ENCODE measurements at regions not wholly inside any gene's neighbourhood (a gene's known extent, or its start where the extent isn't known, plus 50 kb on each side); places are given as distances from the start of the nearest gene placed in this dataset.

DNA sequence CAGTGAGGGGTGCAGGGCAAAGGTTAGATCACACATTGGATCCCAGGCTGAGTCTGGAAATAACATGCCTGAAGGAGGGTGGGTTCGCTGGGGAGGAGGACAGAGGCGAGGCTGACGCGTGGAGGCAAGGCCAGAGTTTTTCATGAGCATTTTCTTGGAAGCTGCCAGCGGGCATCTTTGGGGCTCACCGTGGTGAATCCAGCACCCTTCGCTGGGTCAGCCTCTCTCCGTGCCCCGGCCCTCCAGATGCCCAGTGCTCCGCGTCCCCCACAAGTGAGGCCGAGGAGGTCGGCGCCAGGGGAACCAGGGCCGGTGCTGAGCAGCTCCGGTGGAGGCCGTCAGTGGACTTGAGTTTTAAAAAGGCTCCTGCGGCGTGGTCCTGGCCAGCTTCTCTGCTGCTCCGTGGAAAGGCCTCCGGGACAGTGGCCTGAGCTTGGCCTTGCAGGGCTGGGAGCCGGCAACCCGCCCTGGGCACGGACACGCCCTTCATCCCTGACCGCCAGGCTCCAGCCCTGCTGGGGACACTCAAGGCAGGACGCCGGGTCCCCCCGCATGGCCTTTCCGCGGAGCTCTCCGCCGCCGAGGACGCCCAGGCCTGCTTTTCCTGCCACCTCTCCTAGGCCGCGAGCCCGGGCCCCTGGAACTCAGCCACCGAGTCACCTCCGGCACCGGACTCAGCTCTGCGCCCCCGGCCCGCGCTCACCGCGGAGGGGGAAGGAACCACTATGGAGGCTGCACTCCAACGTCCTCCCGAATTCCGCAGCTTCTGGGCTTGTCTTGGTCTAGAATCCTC lies 114.3 kb downstream of the THBS2 start:
- Mint-ChIP-seq H3K36me3 (ENCODE audit: insufficient read depth, unreplicated experiment) (no peaks in the 10 kb centered on the region), H3K4me1 (ENCODE audit: low read depth, unreplicated experiment) (no peaks in the 10 kb centered on the region), H3K9me3 (ENCODE audit: unreplicated experiment) (peaks cover 1% of the 10 kb centered on the region), H3K27me3 (ENCODE audit: insufficient read depth, unreplicated experiment) (peaks cover 9% of the 10 kb centered on the region), H3K27ac (ENCODE audit: unreplicated experiment) (no peak overlapping the region), H3K4me3 (ENCODE audit: unreplicated experiment) (no peak overlapping the region)
- DNase-seq = no peak
- H3K36me3 ChIP-seq (ENCODE audit: control insufficient read depth, insufficient read depth, low read length) = no peaks in the 10 kb centered on the region
- no peaks in the 10 kb centered on the region for H3K9me3 ChIP-seq
- no peak overlapping the region for H3K4me3 ChIP-seq (ENCODE audit: low read depth, low read length)
- intact Hi-C loops (cut with micrococcal nuclease; ENCODE audit: unreplicated experiment) = no loop called here
- TF ChIP-seq, protein P1, sequence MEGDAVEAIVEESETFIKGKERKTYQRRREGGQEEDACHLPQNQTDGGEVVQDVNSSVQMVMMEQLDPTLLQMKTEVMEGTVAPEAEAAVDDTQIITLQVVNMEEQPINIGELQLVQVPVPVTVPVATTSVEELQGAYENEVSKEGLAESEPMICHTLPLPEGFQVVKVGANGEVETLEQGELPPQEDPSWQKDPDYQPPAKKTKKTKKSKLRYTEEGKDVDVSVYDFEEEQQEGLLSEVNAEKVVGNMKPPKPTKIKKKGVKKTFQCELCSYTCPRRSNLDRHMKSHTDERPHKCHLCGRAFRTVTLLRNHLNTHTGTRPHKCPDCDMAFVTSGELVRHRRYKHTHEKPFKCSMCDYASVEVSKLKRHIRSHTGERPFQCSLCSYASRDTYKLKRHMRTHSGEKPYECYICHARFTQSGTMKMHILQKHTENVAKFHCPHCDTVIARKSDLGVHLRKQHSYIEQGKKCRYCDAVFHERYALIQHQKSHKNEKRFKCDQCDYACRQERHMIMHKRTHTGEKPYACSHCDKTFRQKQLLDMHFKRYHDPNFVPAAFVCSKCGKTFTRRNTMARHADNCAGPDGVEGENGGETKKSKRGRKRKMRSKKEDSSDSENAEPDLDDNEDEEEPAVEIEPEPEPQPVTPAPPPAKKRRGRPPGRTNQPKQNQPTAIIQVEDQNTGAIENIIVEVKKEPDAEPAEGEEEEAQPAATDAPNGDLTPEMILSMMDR (IDR thresholded peaks at IDR 0.05; ENCODE audit: insufficient read depth in 1 of 2, low read depth in 1 of 2, low read length in 1 of 2, severe bottlenecking in 1 of 2, unreplicated experiment in 1 of 2) = no peak
- H3K4me1 ChIP-seq = no peaks in the 10 kb centered on the region
- ChIA-PET POLR2A (no interaction called here), CTCF (no interaction called here)
- BruUV-seq (replicated peaks) = no TSS peak
- no peaks in the 10 kb centered on the region for H3K27me3 ChIP-seq (replicated peaks; ENCODE audit: control insufficient read depth, insufficient read depth, low read length)

GRCh38 chr6:169132352-169132940 lies 121.2 kb downstream of the THBS2 start:
- POLR2A ChIA-PET = no interaction called here
- H3K36me3 Mint-ChIP-seq (ENCODE audit: insufficient read depth, unreplicated experiment) = no peaks in the 10 kb centered on the region
- no peak overlapping the region for H3K4me3 ChIP-seq (ENCODE audit: low read depth, low read length)
- H3K4me1 Mint-ChIP-seq (ENCODE audit: low read depth, unreplicated experiment) = no peaks in the 10 kb centered on the region
- H3K4me1 ChIP-seq = no peaks in the 10 kb centered on the region
- H3K27ac Mint-ChIP-seq (ENCODE audit: unreplicated experiment) = no peak overlapping the region
- no TSS peak for BruUV-seq (replicated peaks)
- H3K27me3 ChIP-seq (replicated peaks; ENCODE audit: control insufficient read depth, insufficient read depth, low read length) = no peaks in the 10 kb centered on the region
- intact Hi-C loops (cut with micrococcal nuclease; ENCODE audit: unreplicated experiment) = no loop called here
- no peaks in the 10 kb centered on the region for H3K36me3 ChIP-seq (ENCODE audit: control insufficient read depth, insufficient read depth, low read length)
- no peaks in the 10 kb centered on the region for H3K9me3 ChIP-seq
- TF ChIP-seq, protein P1 (IDR thresholded peaks at IDR 0.05; ENCODE audit: insufficient read depth in 1 of 2, low read depth in 1 of 2, low read length in 1 of 2, severe bottlenecking in 1 of 2, unreplicated experiment in 1 of 2) = no peak
- DNase-seq = no peak
- H3K27me3 Mint-ChIP-seq (ENCODE audit: insufficient read depth, unreplicated experiment) = peaks cover 5% of the 10 kb centered on the region
- CTCF ChIA-PET = no interaction called here
- no peak overlapping the region for H3K4me3 Mint-ChIP-seq (ENCODE audit: unreplicated experiment)
- peaks cover 12% of the 10 kb centered on the region for H3K9me3 Mint-ChIP-seq (ENCODE audit: unreplicated experiment)

GRCh38 chr6:169131390-169131789 lies 122.3 kb downstream of the THBS2 start:
- Histone ChIP-seq H3K36me3 (ENCODE audit: control insufficient read depth, insufficient read depth, low read length) (no peaks in the 10 kb centered on the region), H3K27me3 (replicated peaks; ENCODE audit: control insufficient read depth, insufficient read depth, low read length) (no peaks in the 10 kb centered on the region), H3K4me3 (ENCODE audit: low read depth, low read length) (no peak overlapping the region), H3K4me1 (no peaks in the 10 kb centered on the region), H3K9me3 (no peaks in the 10 kb centered on the region)
- intact Hi-C loops (cut with micrococcal nuclease; ENCODE audit: unreplicated experiment) = no loop called here
- Mint-ChIP-seq H3K4me1 (ENCODE audit: low read depth, unreplicated experiment) (no peaks in the 10 kb centered on the region), H3K4me3 (ENCODE audit: unreplicated experiment) (no peak overlapping the region), H3K27ac (ENCODE audit: unreplicated experiment) (no peak overlapping the region), H3K27me3 (ENCODE audit: insufficient read depth, unreplicated experiment) (peaks cover 5% of the 10 kb centered on the region), H3K9me3 (ENCODE audit: unreplicated experiment) (peaks cover 12% of the 10 kb centered on the region), H3K36me3 (ENCODE audit: insufficient read depth, unreplicated experiment) (no peaks in the 10 kb centered on the region)
- no TSS peak for BruUV-seq (replicated peaks)
- DNase-seq = no peak
- TF ChIP-seq, protein P1 (IDR thresholded peaks at IDR 0.05; ENCODE audit: insufficient read depth in 1 of 2, low read depth in 1 of 2, low read length in 1 of 2, severe bottlenecking in 1 of 2, unreplicated experiment in 1 of 2) = no peak
- ChIA-PET CTCF (no interaction called here), POLR2A (no interaction called here)
